CD4-positive, alpha-beta T cell (primary cell): ENCODE measurements at regions not wholly inside any gene's neighbourhood (a gene's known extent, or its start where the extent isn't known, plus 50 kb on each side); places are given as distances from the start of the nearest gene placed in this dataset.

Experiments
- ATAC-seq: fragments of 200-7000 bp; cut with Tn5 transposase; one replicate; pipeline ENCODE4 v1.10.0; 2022; ENCODE audit warnings: mild to moderate bottlenecking; ENCODE audit not compliant: poor library complexity
- CTCF ChIA-PET: fragments of 350-600 bp; sonication (Branson Sonifier 250); formaldehyde crosslinking; loops from one replicate; lab custom pipeline; 2021; ENCODE audit warnings: antibody characterized with exemption, inconsistent platforms; lab: Charles Lee
- POLR2A ChIA-PET: fragments of 350-600 bp; sonication (Branson Sonifier 250); formaldehyde crosslinking; loops from one replicate; lab custom pipeline; 2021; ENCODE audit warnings: antibody characterized with exemption, inconsistent platforms; lab: Charles Lee
- DNase-seq, 14 experiments: peaks; one replicate each; pipeline ENCODE4 v3.0.0-alpha.2; 2013 to 2020; ENCODE audit warnings: mixed read lengths in 2 of 14
- H3K27ac ChIP-seq, 2 donors: one replicate each; pipeline versions ENCODE4 v1.5.1 to v1.7.0; 2013; ENCODE audit warnings: low read length in 2 of 2, low read depth in 1 of 2, mild to moderate bottlenecking in 1 of 2
- H3K27me3 ChIP-seq, 2 experiments: 1 replicate in 1 of 2; 2 replicates in 1 of 2; pipeline versions ENCODE4 v1.6.1 to v1.7.0; 2013; ENCODE audit warnings: low read length in 2 of 2, control low read depth in 1 of 2, mild to moderate bottlenecking in 1 of 2, moderate library complexity in 1 of 2; ENCODE audit not compliant: insufficient read depth in 2 of 2, control insufficient read depth in 1 of 2
- H3K36me3 ChIP-seq: one replicate; pipeline ENCODE4 v1.6.1; 2013; ENCODE audit warnings: low read length, control low read depth; ENCODE audit not compliant: insufficient read depth
- H3K4me1 ChIP-seq: one replicate; pipeline ENCODE4 v1.6.1; 2013; ENCODE audit warnings: low read length, control low read depth; ENCODE audit not compliant: insufficient read depth
- H3K4me3 ChIP-seq: one replicate; pipeline ENCODE4 v1.5.1; 2013; ENCODE audit warnings: mild to moderate bottlenecking, low read length, moderate library complexity
- H3K9me3 ChIP-seq, 2 experiments: 1 replicate in 1 of 2; 2 replicates in 1 of 2; pipeline versions ENCODE4 v1.6.1 to v1.7.0; 2013; ENCODE audit warnings: low read length in 2 of 2, mild to moderate bottlenecking in 2 of 2, control low read depth in 1 of 2, moderate library complexity in 1 of 2; ENCODE audit not compliant: control insufficient read depth in 1 of 2, insufficient read depth in 1 of 2
- H3K27ac Mint-ChIP-seq: one replicate; pipeline ENCODE4 v1.8.0; 2020; ENCODE audit warnings: mixed read lengths
- H3K27me3 Mint-ChIP-seq: one replicate; pipeline ENCODE4 v1.8.0; 2021; ENCODE audit warnings: mixed read lengths
- H3K36me3 Mint-ChIP-seq: one replicate; pipeline ENCODE4 v1.8.0; 2021; ENCODE audit warnings: low read depth, mixed read lengths
- H3K4me1 Mint-ChIP-seq: one replicate; pipeline ENCODE4 v1.8.0; 2021; ENCODE audit warnings: low read depth, mixed read lengths
- H3K4me3 Mint-ChIP-seq: one replicate; pipeline ENCODE4 v1.8.0; 2020; ENCODE audit warnings: mild to moderate bottlenecking, mixed read lengths
- H3K9me3 Mint-ChIP-seq: one replicate; pipeline ENCODE4 v1.8.0; 2020; ENCODE audit warnings: mixed read lengths
- CTCF ChIP-seq: fragments of 200-600 bp; IDR thresholded peaks from one replicate; pipeline ENCODE4 v1.8.0; 2022; ENCODE audit warnings: antibody characterized with exemption, mild to moderate bottlenecking
- intact Hi-C, 2 experiments: fragments of 100-400 bp; cut with DNase I in 1 of 2; cut with micrococcal nuclease in 1 of 2; formaldehyde crosslinking; loops; one replicate each; pipeline versions ENCODE4 v1.15.1 to v1.9.0; 2023 to 2025; cut with DNase I, micrococcal nuclease

- no peaks in the 10 kb centered on the region for H3K4me1 Mint-ChIP-seq
- POLR2A ChIA-PET: no interaction called here
- Histone ChIP-seq H3K4me3 (no peak overlapping the region), H3K27me3 (no peaks in the 10 kb centered on the region), H3K36me3 (no peaks in the 10 kb centered on the region), H3K4me1 (no peaks in the 10 kb centered on the region), H3K27ac (no peak overlapping the region), H3K9me3 (peaks cover 0 to 32% of the 10 kb centered on the region in 2 experiments)
- H3K27me3 Mint-ChIP-seq: no peaks in the 10 kb centered on the region
- no peak for TF ChIP-seq CTCF
- intact Hi-C loops: no loop called here
- no peak overlapping the region for H3K4me3 Mint-ChIP-seq
- H3K36me3 Mint-ChIP-seq: no peaks in the 10 kb centered on the region
- DNase-seq (no peak), ATAC-seq (no peak)
- H3K27ac Mint-ChIP-seq: no peak overlapping the region
- H3K9me3 Mint-ChIP-seq: peaks cover 2% of the 10 kb centered on the region
- CTCF ChIA-PET: no interaction called here
Observed at GRCh38 chr18:77980275-77980674, 730.6 kb downstream of the GALR1 start.

- TF ChIP-seq CTCF: no peak
- no peak for DNase-seq
- H3K4me1 Mint-ChIP-seq: no peaks in the 10 kb centered on the region
- no peak for ATAC-seq
- no peaks in the 10 kb centered on the region for H3K27me3 ChIP-seq
- ChIA-PET CTCF (no interaction called here), POLR2A (no interaction called here)
- H3K4me3 Mint-ChIP-seq: no peak overlapping the region
- no peaks in the 10 kb centered on the region for H3K4me1 ChIP-seq
- H3K36me3 Mint-ChIP-seq: no peaks in the 10 kb centered on the region
- H3K9me3 ChIP-seq: peaks cover 0 to 30% of the 10 kb centered on the region in 2 experiments
- H3K4me3 ChIP-seq: no peak overlapping the region
- H3K27ac ChIP-seq: no peak overlapping the region
- intact Hi-C loops: no loop called here
- peaks cover 2% of the 10 kb centered on the region for H3K9me3 Mint-ChIP-seq
- no peak overlapping the region for H3K27ac Mint-ChIP-seq
- H3K36me3 ChIP-seq: no peaks in the 10 kb centered on the region
- H3K27me3 Mint-ChIP-seq: no peaks in the 10 kb centered on the region
Observed at GRCh38 chr18:77981874-77982273, 732.2 kb downstream of the GALR1 start.

GRCh38 chr18:77983270-77983669, 733.6 kb downstream of the GALR1 start:
- ChIA-PET CTCF (no interaction called here), POLR2A (no interaction called here)
- Histone ChIP-seq H3K27me3 (no peaks in the 10 kb centered on the region), H3K27ac (no peak overlapping the region), H3K4me1 (no peaks in the 10 kb centered on the region), H3K4me3 (no peak overlapping the region), H3K36me3 (no peaks in the 10 kb centered on the region), H3K9me3 (peaks cover 0 to 19% of the 10 kb centered on the region in 2 experiments)
- H3K9me3 Mint-ChIP-seq: peaks cover 2% of the 10 kb centered on the region
- no peak for TF ChIP-seq CTCF
- no peak overlapping the region for H3K27ac Mint-ChIP-seq
- H3K4me1 Mint-ChIP-seq: no peaks in the 10 kb centered on the region
- H3K36me3 Mint-ChIP-seq: no peaks in the 10 kb centered on the region
- DNase-seq: no peak
- H3K4me3 Mint-ChIP-seq: no peak overlapping the region
- ATAC-seq: no peak
- H3K27me3 Mint-ChIP-seq: no peaks in the 10 kb centered on the region
- intact Hi-C loops: no loop called here
